ENCODE measurements at regions not wholly inside any gene's neighbourhood (a gene's known extent, or its start where the extent isn't known, plus 50 kb on each side); places are given as distances from the start of the nearest gene placed in this dataset.
"Not testable (repeated sequence)": the region's sequence is repeated elsewhere in the genome, so short reads cannot be mapped to it uniquely, and the experiment has no call there.

- no peak for DNase-seq
Observed at GRCh38 chr11:79667380-79667779, 226.6 kb upstream of the TENM4 start.

- no peak for DNase-seq
Observed at GRCh38 chr11:79663017-79663416, 222.2 kb upstream of the TENM4 start.

- DNase-seq = no peak
Observed at GRCh38 chr11:79661373-79661772, 220.5 kb upstream of the TENM4 start.

- DNase-seq = no peak
Observed at GRCh38 chr11:79648766-79649520, 208.1 kb upstream of the TENM4 start.

GRCh38 chr11:79637219-79637618 lies 196.4 kb upstream of the TENM4 start:
- DNase-seq = no peak

GRCh38 chr11:79634905-79635304 lies 194.1 kb upstream of the TENM4 start:
- no peak for DNase-seq

GRCh38 chr11:79627281-79627680 lies 186.5 kb upstream of the TENM4 start:
- DNase-seq = no peak

- no peak for DNase-seq
Observed at GRCh38 chr11:79626135-79627075, 185.6 kb upstream of the TENM4 start.

GRCh38 chr11:79623375-79623774 lies 182.5 kb upstream of the TENM4 start:
- DNase-seq = no peak

GRCh38 chr11:79617561-79617960 lies 176.7 kb upstream of the TENM4 start:
- no peak for DNase-seq

GRCh38 chr11:79616392-79616851 lies 175.6 kb upstream of the TENM4 start:
- DNase-seq = no peak

GRCh38 chr11:79615425-79615824 lies 174.6 kb upstream of the TENM4 start:
- no peak for DNase-seq

- DNase-seq = no peak
Observed at GRCh38 chr11:79610678-79611077, 169.8 kb upstream of the TENM4 start.

GRCh38 chr11:79610139-79610538 lies 169.3 kb upstream of the TENM4 start:
- DNase-seq = no peak

GRCh38 chr11:79609511-79609910 lies 168.7 kb upstream of the TENM4 start:
- no peak for DNase-seq

- not testable (repeated sequence) for DNase-seq
Observed at GRCh38 chr11:79606461-79606860, 165.6 kb upstream of the TENM4 start.

GRCh38 chr11:79600711-79601110 lies 159.9 kb upstream of the TENM4 start:
- DNase-seq = no peak

- no peak for DNase-seq
Observed at GRCh38 chr11:79594834-79595233, 154.0 kb upstream of the TENM4 start.

- no peak for DNase-seq
Observed at GRCh38 chr11:79592824-79593223, 152.0 kb upstream of the TENM4 start.

GRCh38 chr11:79592406-79592805 lies 151.6 kb upstream of the TENM4 start:
- DNase-seq = no peak

GRCh38 chr11:79582434-79582833 lies 141.6 kb upstream of the TENM4 start:
- no peak for DNase-seq

- no peak for DNase-seq
Observed at GRCh38 chr11:79579063-79579462, 138.2 kb upstream of the TENM4 start.

- DNase-seq = no peak
Observed at GRCh38 chr11:79578116-79578515, 137.3 kb upstream of the TENM4 start.

GRCh38 chr11:79575701-79576100 lies 134.9 kb upstream of the TENM4 start:
- no peak for DNase-seq
